CD14-positive monocyte (primary cell): ENCODE measurements at regions not wholly inside any gene's neighbourhood (a gene's known extent, or its start where the extent isn't known, plus 50 kb on each side); places are given as distances from the start of the nearest gene placed in this dataset.

Source experiments
- DNase-seq, 3 donors: peaks; one replicate each; pipeline ENCODE4 v3.0.0-alpha.2; 2011 to 2022
- H2AFZ ChIP-seq: 2 replicates; pipeline ENCODE4 v1.6.0; 2012; ENCODE audit warnings: mild to moderate bottlenecking, low read depth, low read length, inconsistent platforms; ENCODE audit not compliant: insufficient read depth, poor library complexity, severe bottlenecking
- H3K27ac ChIP-seq, 2 donors: 1 replicate in 1 of 2; 2 replicates in 1 of 2; pipeline ENCODE4 v1.5.1; 2012 to 2013; ENCODE audit warnings: low read length in 2 of 2, control low read depth in 1 of 2, inconsistent platforms in 1 of 2, low read depth in 1 of 2, mild to moderate bottlenecking in 1 of 2
- H3K27me3 ChIP-seq, 2 donors: one replicate each; pipeline versions ENCODE4 v1.6.0 to v1.6.1; 2011 to 2013; ENCODE audit warnings: low read length in 2 of 2; ENCODE audit not compliant: control insufficient read depth in 2 of 2, insufficient read depth in 2 of 2
- H3K36me3 ChIP-seq, 2 donors: replicated peaks in 1 of 2; 1 replicate in 1 of 2; 2 replicates in 1 of 2; pipeline versions ENCODE4 v1.5.1 to v1.6.1; 2012 to 2013; ENCODE audit warnings: low read length in 2 of 2, control low read depth in 1 of 2, inconsistent platforms in 1 of 2, mild to moderate bottlenecking in 1 of 2; ENCODE audit not compliant: insufficient read depth in 2 of 2, control insufficient read depth in 1 of 2
- H3K4me1 ChIP-seq, 2 donors: 1 replicate in 1 of 2; 2 replicates in 1 of 2; pipeline versions ENCODE4 v1.5.1 to v1.6.1; 2012 to 2013; ENCODE audit warnings: low read length in 2 of 2, control low read depth in 1 of 2, inconsistent platforms in 1 of 2, mild to moderate bottlenecking in 1 of 2, moderate library complexity in 1 of 2; ENCODE audit not compliant: insufficient read depth in 2 of 2, control insufficient read depth in 1 of 2
- H3K4me2 ChIP-seq: replicated peaks from 2 replicates; pipeline ENCODE3; 2012; ENCODE audit warnings: low read length, moderate library complexity, mild to moderate bottlenecking; ENCODE audit not compliant: poor library complexity, severe bottlenecking; ENCODE audit errors: extremely low read depth
- H3K4me3 ChIP-seq, 3 experiments: fragments of 200-600 bp in 1 of 3; sonication (generic) in 1 of 3; replicated peaks in 1 of 3; 1 replicate in 2 of 3; 2 replicates in 1 of 3; pipeline ENCODE4 v1.5.1; 2011 to 2013; ENCODE audit warnings: low read length in 3 of 3, mild to moderate bottlenecking in 3 of 3, control low read depth in 2 of 3, low read depth in 2 of 3, inconsistent platforms in 1 of 3, moderate library complexity in 1 of 3
- H3K79me2 ChIP-seq: 2 replicates; pipeline ENCODE4 v1.6.0; 2012; ENCODE audit warnings: mild to moderate bottlenecking, control low read depth, inconsistent platforms, low read length, moderate library complexity; ENCODE audit not compliant: insufficient read depth
- H3K9ac ChIP-seq: 2 replicates; pipeline ENCODE4 v1.6.0; 2017; ENCODE audit warnings: low read length, mild to moderate bottlenecking; ENCODE audit not compliant: insufficient read depth, poor library complexity, severe bottlenecking
- H3K9me3 ChIP-seq, 2 donors: replicated peaks in 1 of 2; 1 replicate in 1 of 2; 2 replicates in 1 of 2; pipeline versions ENCODE4 v1.5.1 to v1.6.1; 2012 to 2013; ENCODE audit warnings: low read length in 2 of 2, control low read depth in 1 of 2; ENCODE audit not compliant: control insufficient read depth in 1 of 2, insufficient read depth in 1 of 2
- H4K20me1 ChIP-seq: 2 replicates; pipeline ENCODE4 v1.6.0; 2012; ENCODE audit warnings: mild to moderate bottlenecking, low read length, control low read depth, moderate library complexity; ENCODE audit not compliant: insufficient read depth
- H3K27ac Mint-ChIP-seq, 7 donors: one replicate each; pipeline ENCODE4 v1.8.0; 2020; ENCODE audit warnings: mild to moderate bottlenecking in 7 of 7, mixed read lengths in 7 of 7, moderate library complexity in 6 of 7, inconsistent platforms in 2 of 7
- H3K27me3 Mint-ChIP-seq, 3 donors: one replicate each; pipeline ENCODE4 v1.8.0; 2021 to 2022; ENCODE audit warnings: low read depth in 3 of 3, mild to moderate bottlenecking in 3 of 3, mixed read lengths in 3 of 3, moderate library complexity in 3 of 3, inconsistent platforms in 1 of 3
- H3K36me3 Mint-ChIP-seq, 2 donors: one replicate each; pipeline ENCODE4 v1.8.0; 2020; ENCODE audit warnings: mixed read lengths in 2 of 2, inconsistent platforms in 1 of 2, mild to moderate bottlenecking in 1 of 2
- H3K4me1 Mint-ChIP-seq: one replicate; pipeline ENCODE4 v1.8.0; 2020; ENCODE audit warnings: mild to moderate bottlenecking, mixed read lengths
- H3K4me3 Mint-ChIP-seq, 2 donors: one replicate each; pipeline ENCODE4 v1.8.0; 2020; ENCODE audit warnings: mild to moderate bottlenecking in 2 of 2, mixed read lengths in 2 of 2, moderate library complexity in 1 of 2
- H3K9me3 Mint-ChIP-seq, 7 donors: one replicate each; pipeline ENCODE4 v1.8.0; 2020 to 2022; ENCODE audit warnings: mixed read lengths in 7 of 7, mild to moderate bottlenecking in 6 of 7, moderate library complexity in 6 of 7, inconsistent platforms in 2 of 7
- CTCF ChIP-seq: fragments of 200-600 bp; IDR thresholded peaks from one replicate; pipeline ENCODE4 v1.8.0; 2022; ENCODE audit warnings: antibody characterized with exemption, mild to moderate bottlenecking
- WGBS: methylation state at CpG from one replicate; pipeline ENCODE4 v1.1.5; 2013; ENCODE audit warnings: missing lambda C conversion rate; ENCODE audit not compliant: insufficient coverage; 5-methylcytosine and 5-hydroxymethylcytosine counted together
- intact Hi-C, 2 donors: fragments of 100-400 bp; cut with micrococcal nuclease; formaldehyde crosslinking; loops; one replicate each; pipeline versions ENCODE4 v1.15.0 to v1.15.1; 2023

GRCh38 chr13:70391678-70392077, 283.4 kb upstream of the KLHL1 start:
- intact Hi-C loops, result no loop called here

GRCh38 chr13:70390968-70391367, 282.7 kb upstream of the KLHL1 start:
- WGBS, result 68% methylated on average over 2 of the region's 3 CpGs
- no peaks in the 10 kb centered on the region for H3K27me3 Mint-ChIP-seq
- no peaks in the 10 kb centered on the region for H3K4me1 Mint-ChIP-seq
- no peak for DNase-seq
- peaks cover 0 to 10% (median 5%) of the 10 kb centered on the region in 7 donors for H3K9me3 Mint-ChIP-seq
- H3K27ac Mint-ChIP-seq, result no peak overlapping the region
- Histone ChIP-seq H3K4me1 (no peaks in the 10 kb centered on the region), H4K20me1 (no peaks in the 10 kb centered on the region), H3K27ac (no peak overlapping the region), H3K4me3 (no peak overlapping the region), H3K27me3 (no peaks in the 10 kb centered on the region), H3K4me2 (no peak overlapping the region), H3K9ac (no peak overlapping the region), H3K36me3 (no peaks in the 10 kb centered on the region), H3K9me3 (peaks cover 13 to 14% of the 10 kb centered on the region in 2 donors), H3K79me2 (no peaks in the 10 kb centered on the region), H2AFZ (no peak overlapping the region)
- TF ChIP-seq CTCF, result no peak
- no peak overlapping the region for H3K4me3 Mint-ChIP-seq
- no peaks in the 10 kb centered on the region for H3K36me3 Mint-ChIP-seq
- intact Hi-C loops, result no loop called here

More at GRCh38 chr13:70391678-70392077, 283.4 kb upstream of the KLHL1 start:
- Mint-ChIP-seq H3K4me3 (no peak overlapping the region), H3K27ac (no peak overlapping the region), H3K4me1 (no peaks in the 10 kb centered on the region), H3K36me3 (no peaks in the 10 kb centered on the region), H3K9me3 (peaks cover 0 to 9% (median 4%) of the 10 kb centered on the region in 7 donors), H3K27me3 (no peaks in the 10 kb centered on the region)
- Histone ChIP-seq H3K4me3 (no peak overlapping the region), H3K27me3 (no peaks in the 10 kb centered on the region), H3K36me3 (no peaks in the 10 kb centered on the region), H3K27ac (no peak overlapping the region), H3K4me2 (no peak overlapping the region), H3K4me1 (no peaks in the 10 kb centered on the region), H3K9ac (no peak overlapping the region), H2AFZ (no peak overlapping the region), H3K79me2 (no peaks in the 10 kb centered on the region), H3K9me3 (peaks cover 6% of the 10 kb centered on the region in 2 donors), H4K20me1 (no peaks in the 10 kb centered on the region)
- DNase-seq, result no peak
- 60% methylated on average over 1 of the region's 3 CpGs for WGBS
- TF ChIP-seq CTCF, result no peak
